ENCODE measurements at regions not wholly inside any gene's neighbourhood (a gene's known extent, or its start where the extent isn't known, plus 50 kb on each side); places are given as distances from the start of the nearest gene placed in this dataset.

DNA sequence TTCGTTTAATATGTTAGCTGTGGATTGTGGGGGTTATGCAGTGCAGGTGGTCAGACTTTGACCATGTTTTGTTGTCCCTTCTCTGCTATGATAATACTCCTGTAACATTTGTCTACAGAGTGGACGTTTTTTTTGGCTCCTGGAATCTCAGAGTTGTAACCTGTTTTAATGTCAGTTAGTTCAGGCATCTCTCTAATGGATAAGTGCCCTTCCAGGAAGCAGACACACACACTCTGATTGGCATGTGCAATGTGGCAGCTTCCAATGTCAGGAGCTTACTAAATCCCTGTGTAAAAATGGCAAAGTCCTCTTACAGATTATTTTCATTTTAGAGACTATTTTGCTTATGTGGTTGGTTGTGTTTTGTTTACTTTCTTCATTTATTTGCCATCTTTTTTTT, 222.2 kb upstream of the ARPP21 start:
- no peak for TF ChIP-seq POLR2A (IDR thresholded peaks at IDR 0.05)
- TF ChIP-seq, protein P1, sequence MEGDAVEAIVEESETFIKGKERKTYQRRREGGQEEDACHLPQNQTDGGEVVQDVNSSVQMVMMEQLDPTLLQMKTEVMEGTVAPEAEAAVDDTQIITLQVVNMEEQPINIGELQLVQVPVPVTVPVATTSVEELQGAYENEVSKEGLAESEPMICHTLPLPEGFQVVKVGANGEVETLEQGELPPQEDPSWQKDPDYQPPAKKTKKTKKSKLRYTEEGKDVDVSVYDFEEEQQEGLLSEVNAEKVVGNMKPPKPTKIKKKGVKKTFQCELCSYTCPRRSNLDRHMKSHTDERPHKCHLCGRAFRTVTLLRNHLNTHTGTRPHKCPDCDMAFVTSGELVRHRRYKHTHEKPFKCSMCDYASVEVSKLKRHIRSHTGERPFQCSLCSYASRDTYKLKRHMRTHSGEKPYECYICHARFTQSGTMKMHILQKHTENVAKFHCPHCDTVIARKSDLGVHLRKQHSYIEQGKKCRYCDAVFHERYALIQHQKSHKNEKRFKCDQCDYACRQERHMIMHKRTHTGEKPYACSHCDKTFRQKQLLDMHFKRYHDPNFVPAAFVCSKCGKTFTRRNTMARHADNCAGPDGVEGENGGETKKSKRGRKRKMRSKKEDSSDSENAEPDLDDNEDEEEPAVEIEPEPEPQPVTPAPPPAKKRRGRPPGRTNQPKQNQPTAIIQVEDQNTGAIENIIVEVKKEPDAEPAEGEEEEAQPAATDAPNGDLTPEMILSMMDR (IDR thresholded peaks at IDR 0.05): no peak
- Histone ChIP-seq H3K9me3 (no peaks in the 10 kb centered on the region), H3K4me3 (no peak overlapping the region), H3K27ac (no peak overlapping the region), H3K4me1 (no peaks in the 10 kb centered on the region), H3K36me3 (no peaks in the 10 kb centered on the region), H3K27me3 (no peaks in the 10 kb centered on the region)
- DNase-seq: no peak

DNA sequence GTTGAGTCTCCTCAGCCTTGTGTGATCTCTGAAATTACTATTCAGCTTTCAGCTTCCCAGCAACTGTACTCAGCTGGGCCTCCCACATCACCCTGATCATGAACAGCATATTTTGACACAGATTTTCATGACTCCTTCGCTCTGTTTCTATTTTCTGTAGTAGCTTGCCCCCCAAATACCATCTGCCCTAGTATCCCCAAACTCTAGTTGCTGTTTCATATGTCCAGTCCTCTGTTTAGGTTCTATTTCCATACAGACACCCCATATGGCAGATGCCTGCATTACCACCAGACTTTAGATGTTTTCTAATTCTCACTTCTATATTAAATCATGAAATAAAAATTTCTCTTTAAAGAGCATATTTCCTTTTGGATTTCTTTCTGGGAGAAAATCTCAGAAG, 217.2 kb upstream of the ARPP21 start:
- Histone ChIP-seq H3K4me3 (no peak overlapping the region), H3K27me3 (no peaks in the 10 kb centered on the region), H3K36me3 (no peaks in the 10 kb centered on the region), H3K9me3 (no peaks in the 10 kb centered on the region), H3K4me1 (no peaks in the 10 kb centered on the region), H3K27ac (no peak overlapping the region)
- no peak for DNase-seq
- TF ChIP-seq, protein P1 (IDR thresholded peaks at IDR 0.05): no peak
- no peak for TF ChIP-seq POLR2A (IDR thresholded peaks at IDR 0.05)

DNA sequence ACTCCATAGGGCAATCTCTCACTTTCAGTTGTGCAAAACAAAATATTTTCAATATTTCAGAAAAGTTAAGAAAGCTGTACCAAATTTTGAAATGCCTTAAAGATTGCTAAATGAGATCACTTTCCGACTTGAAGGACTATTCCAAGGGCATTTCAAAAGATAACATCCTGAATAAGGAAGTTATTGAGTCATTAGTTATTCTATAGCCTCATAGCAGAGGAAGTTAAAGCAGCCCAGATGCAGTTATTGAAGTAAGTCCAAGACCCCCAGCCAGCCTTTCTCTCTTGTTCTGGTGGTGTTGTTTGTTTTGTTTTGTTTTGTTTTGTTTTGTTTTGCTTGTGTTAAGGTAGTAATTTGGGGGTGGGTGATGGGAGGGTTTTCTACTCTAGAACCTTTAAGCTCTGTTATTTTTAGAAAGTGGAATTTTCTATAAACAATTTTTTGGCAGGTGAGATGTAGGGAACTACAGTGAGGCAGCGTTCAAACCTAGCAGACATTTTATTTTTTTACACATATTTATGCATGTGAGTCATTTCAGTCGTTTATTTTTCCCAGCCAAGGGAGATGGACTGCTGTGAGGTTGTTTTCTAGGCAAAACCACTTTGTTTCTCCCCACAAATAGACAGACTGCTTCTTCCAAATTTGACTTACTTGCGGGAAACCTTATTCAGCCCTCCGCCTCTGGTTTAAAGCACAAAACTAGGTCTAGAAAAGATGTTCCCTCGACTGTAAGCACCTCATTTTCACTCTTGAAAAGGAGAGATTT, 216.3 kb upstream of the ARPP21 start:
- no peak for DNase-seq
- no peaks in the 10 kb centered on the region for H3K27me3 ChIP-seq
- no peak overlapping the region for H3K4me3 ChIP-seq

DNA sequence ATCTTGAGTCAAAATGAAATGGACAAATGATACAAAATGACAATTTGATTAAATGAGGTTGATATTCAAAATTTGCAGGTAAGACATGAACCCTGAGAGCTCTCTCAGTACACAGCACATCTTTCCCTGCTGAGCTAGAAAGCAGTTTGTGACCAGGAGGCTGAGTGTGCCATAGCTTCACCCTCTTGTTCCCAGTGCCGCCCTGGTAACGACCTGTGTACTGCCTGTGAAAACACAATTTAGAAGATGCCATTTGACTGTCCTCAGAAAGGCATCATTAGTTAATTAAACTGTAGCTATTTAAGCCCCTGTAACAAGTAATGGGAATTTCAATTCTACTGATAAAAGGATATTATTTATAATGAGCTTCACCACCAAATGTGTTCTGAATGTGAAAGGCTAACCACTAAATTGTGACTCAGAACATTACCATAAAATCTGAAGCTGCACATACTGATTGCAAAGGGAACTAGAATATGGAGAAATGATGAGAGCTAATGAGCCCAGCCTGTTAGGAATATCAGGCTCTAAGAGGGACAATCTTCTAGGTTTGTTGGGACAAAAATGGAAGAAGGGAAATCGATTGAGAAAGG, 212.9 kb upstream of the ARPP21 start:
- Histone ChIP-seq H3K27me3 (no peaks in the 10 kb centered on the region), H3K4me3 (no peak overlapping the region), H3K4me1 (no peaks in the 10 kb centered on the region), H3K36me3 (no peaks in the 10 kb centered on the region), H3K9me3 (no peaks in the 10 kb centered on the region), H3K27ac (no peak overlapping the region)
- DNase-seq: no peak
- TF ChIP-seq POLR2A (IDR thresholded peaks at IDR 0.05): no peak
- TF ChIP-seq, protein P1 (IDR thresholded peaks at IDR 0.05): no peak

More for the DNA sequence above, 216.3 kb upstream of the ARPP21 start:
- H3K4me1 ChIP-seq: no peaks in the 10 kb centered on the region
- H3K9me3 ChIP-seq: no peaks in the 10 kb centered on the region
- H3K36me3 ChIP-seq: no peaks in the 10 kb centered on the region
- no peak overlapping the region for H3K27ac ChIP-seq
- TF ChIP-seq, protein P1 (IDR thresholded peaks at IDR 0.05): no peak
- TF ChIP-seq POLR2A (IDR thresholded peaks at IDR 0.05): no peak

DNA sequence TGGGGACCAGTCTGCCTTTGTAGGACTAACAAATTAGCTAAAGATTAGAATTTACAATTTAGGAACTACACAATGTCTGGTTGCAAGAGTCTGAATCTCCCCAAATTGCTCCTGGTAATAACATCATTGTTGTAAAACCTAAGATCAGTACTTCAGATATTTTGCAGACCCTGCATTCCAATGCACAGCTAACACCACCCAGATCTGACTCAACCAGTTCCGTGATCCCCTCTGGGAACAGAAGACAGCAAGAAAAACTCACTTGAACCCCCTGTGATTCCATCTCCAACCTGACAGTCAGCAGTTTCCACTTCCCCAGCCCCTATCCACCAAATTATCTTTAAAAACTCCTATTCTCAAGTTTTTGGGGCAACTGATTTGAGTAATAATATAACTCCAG, 201.9 kb upstream of the ARPP21 start:
- Histone ChIP-seq H3K27ac (no peak overlapping the region), H3K9me3 (no peaks in the 10 kb centered on the region), H3K36me3 (no peaks in the 10 kb centered on the region), H3K4me1 (no peaks in the 10 kb centered on the region), H3K4me3 (no peak overlapping the region), H3K27me3 (no peaks in the 10 kb centered on the region)
- TF ChIP-seq POLR2A (IDR thresholded peaks at IDR 0.05): no peak
- TF ChIP-seq, protein P1 (IDR thresholded peaks at IDR 0.05): no peak
- no peak for DNase-seq

All from Peyer's patch (tissue), 4 donors.